ENCODE measurements at regions not wholly inside any gene's neighbourhood (a gene's known extent, or its start where the extent isn't known, plus 50 kb on each side); places are given as distances from the start of the nearest gene placed in this dataset.
"Not testable (repeated sequence)": the region's sequence is repeated elsewhere in the genome, so short reads cannot be mapped to it uniquely, and the experiment has no call there.

DNA sequence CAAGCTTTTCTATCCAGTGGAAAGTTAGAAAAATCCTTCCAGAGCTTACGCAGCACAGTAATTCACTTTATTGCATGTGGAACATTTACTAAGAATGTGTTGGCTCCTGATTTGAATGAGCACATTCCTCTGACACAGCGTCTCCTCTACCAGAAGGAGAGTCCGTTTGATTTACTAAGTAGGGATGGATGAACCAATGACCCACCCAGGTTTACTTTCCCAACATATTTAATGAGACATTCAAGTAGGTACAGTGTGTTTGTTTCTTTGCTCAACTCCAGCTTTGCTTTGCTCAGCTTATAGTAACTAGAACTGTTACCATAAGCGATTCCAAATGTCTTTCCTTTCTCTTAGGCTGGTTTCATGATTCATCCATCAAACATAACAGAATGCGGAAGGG is 161.7 kb downstream of the SMARCA1 start:
- no peak for DNase-seq

DNA sequence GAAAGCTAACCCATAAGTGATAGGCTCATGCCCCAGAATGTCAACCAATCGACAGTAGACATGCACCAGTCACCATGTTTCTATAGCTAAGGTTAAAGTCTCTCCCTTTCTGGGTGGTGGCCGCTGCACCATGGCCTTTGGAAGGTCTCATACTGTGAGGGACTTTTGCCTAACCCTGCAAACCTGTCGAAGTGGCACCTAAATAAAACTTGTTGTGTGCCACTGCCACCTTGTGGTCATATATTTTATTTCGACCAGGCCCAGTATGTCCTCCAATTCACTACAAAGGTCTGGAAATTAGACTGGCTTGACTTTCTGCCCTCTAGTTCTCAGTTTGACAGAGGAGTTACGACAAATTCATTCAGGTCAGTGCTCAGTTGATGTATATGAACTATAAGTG is 163.1 kb downstream of the SMARCA1 start:
- peak; percentile 42 for DNase-seq

DNA sequence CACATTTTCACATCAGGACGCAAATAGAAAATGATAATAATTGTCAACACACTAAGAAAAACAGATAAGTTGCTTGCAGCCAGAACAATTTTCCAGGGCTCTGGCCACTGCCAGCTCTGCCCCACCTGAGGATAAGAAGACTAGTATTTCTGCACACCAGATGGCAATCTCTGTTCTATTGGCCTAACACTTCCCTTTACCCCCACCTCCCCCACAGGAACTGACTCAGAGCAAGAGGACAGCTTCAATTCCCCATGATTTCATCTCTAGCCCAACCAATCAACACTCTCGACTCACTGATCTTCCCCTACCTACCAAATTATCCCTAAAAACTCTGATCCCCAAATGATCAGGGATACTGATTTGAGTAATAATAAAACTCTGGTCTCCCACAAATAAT is 164.0 kb downstream of the SMARCA1 start:
- no peak for DNase-seq

DNA sequence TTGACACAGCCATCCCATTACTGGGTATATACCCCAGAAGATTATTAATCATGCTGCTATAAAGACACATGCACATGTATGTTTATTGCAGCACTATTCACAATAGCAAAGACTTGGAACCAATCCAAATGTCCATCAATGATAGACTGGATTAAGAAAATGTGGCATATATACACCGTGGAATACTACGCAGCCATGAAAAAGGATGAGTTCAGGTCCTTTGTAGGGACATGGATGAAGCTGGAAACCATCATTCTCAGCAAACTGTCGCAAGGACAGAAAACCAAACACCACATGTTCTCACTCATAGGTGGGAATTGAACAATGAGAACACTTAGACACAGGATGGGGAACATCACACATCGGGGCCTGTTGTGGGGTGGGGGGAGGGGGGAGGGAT is 165.9 kb downstream of the SMARCA1 start:
- DNase-seq, result not testable (repeated sequence)

DNA sequence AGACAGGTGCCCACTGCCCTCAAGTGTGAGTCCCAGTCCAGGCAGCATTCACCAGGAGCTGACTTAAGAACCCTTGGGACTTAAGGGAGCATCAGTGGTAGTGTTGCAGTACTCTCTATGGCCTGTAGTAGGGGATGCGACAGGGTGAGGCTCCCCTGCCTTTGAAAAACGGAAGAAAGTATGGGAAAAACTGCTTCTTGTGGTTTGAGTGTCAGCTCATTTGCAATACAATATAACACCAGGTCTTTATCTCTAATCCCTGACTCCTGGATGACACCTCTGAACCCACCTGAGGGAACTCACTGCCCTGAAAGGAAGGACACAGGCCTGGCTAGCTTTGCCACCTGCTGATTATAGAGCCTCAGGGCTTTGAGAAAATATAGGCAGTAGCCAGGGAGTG is 176.0 kb downstream of the SMARCA1 start:
- DNase-seq, result no peak

DNA sequence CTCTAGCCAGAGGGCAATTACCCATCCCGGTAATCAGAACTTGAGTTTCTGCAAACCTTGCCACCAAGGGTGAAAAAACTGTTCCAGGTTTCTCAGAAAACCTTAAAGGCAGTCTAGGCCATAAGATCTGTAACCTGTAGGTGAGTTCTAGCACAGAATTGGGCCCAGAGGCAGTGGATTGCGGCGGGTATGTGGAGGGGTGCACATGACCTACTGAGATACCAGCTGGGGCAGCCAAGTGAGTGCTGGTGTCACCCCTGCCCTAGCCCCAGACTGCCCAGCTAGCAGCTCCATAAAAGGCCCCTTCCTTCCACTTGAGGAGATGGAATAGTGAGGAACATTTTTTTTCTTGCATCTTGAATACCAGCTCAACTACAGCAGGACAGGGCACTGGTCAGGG is 176.7 kb downstream of the SMARCA1 start:
- no peak for DNase-seq

DNA sequence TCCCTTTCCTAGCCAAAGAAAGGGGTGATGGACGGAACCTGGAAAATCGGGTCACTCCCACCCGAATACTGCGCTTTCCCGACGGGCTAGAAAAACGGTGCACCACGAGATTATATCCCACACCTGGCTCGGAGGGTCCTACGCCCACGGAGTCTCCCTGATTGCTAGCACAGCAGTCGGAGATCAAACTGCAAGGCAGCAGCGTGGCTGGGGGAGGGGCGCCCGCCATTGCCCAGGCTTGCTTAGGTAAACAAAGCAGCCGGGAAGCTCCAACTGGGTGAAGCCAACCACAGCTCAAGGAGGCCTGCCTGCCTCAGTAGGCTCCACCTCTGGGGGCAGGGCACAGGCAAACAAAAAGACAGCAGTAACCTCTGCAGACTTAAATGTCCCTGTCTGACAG is 186.0 kb downstream of the SMARCA1 start:
- DNase-seq, result not testable (repeated sequence)

DNA sequence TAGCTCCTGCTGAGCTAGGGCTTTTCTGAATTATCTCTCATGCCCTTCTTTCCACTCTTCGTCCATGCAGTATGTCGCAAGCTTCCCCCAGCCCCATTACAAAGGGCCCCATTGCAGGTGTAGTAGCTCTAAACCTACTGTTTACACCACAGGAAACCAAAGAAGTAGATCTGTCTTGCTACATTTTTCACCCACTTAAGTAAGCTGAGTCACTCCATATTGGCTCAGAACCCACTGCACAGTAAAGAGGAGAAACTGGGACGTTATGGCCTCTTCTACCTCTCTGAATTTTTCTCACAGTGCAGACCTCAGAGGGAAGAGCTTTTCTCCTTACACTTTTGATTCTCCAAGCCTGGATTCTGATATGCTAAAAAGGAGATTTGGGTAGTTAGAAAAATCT is 200.2 kb downstream of the SMARCA1 start:
- DNase-seq, result no peak

DNA sequence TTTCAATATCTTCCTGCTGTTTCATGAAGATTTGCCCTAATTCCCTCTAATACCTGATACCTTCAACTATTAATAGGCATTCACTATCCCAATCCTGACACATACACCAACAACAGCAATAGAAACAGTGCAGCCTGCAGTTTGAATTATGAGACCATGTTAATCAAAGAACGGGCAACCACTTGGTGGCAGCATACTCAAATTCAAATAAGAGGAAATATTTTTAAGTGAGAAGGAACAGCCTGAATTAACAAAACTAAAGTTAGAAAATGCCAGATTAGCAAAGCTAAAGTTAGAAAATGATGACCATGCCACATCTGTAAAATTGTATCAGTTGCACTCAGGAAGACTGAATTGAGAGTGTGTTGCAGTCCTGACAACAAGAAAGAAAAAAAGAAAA is 204.9 kb downstream of the SMARCA1 start:
- peak; percentile 5 for DNase-seq

DNA sequence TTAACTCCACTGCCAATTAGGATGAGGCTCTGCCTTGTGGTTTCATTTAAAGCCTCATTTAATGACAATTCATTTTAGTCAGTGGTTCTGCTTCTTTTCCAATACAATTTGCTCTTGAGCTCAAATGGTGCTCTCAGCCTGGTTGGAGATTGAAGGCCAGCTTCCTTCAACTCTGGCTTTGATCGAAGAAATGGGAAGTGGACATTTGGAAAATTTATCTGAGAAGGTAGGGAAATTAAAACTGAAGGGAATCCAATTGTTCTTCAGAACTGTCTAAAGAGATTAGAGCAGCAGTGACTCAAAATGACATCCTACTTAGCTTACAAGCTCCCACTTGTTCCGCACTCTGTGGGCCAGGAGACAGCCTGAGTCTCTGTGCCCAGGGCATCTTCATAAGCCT is 206.8 kb downstream of the SMARCA1 start:
- peak; percentile 6 for DNase-seq

DNA sequence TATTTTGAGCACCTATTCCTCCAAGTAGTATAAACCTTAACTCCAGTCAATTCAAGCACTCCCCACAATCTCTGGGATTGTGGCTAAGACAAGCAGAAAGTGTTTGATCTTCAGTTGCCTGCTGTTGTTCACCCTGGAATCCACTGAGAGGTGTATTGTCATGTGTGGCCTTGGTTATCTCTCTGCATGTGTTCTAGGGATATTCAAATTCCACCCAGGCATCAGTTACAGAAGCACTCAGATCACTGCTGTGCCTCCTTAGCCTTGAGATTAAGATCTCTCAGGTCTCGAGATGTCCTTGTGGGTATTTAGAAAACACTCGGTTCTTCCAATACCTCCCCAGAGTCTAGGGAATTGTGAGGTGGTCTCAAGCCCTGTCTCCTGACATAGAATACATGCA is 213.3 kb downstream of the SMARCA1 start:
- DNase-seq, result no peak

DNA sequence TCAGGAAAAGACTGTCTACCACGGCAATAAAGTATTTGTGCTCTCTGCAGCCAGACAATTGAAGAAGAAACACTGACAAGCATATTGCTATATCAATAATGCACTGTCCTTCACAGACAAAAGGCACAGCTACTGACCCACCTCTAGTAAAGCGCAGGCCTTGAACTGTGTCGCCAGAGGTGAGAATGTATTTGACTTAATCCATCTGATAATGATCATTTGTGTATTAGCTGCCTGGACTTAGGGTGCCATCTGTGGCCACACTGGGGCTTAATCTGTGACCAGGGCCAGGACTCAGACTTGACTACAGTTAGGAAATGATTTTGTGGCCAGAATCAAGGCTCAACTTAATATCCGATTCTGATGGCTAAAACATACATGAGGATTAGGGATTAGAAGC is 260.4 kb downstream of the SMARCA1 start:
- DNase-seq, result no peak

DNA sequence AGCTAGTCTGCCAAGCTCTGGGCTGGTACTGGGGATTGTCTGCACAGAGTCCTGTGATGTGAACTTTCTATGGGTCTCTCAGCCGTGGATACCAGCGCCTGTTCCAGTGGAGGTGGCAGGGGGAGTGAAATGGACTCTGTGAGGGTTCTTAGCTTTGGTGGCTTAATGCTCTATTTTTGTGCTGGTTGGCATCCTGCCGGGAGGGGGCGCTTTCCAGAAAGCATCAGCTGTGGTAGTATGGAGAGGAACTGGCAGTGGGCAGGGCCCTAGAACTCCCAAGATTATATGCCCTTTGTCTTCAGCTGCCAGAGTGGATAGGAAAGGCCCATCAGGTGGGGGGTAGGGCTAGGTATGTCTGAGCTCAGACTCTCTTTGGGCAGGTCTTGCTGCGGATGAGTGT is 267.8 kb downstream of the SMARCA1 start:
- not testable (repeated sequence) for DNase-seq

DNA sequence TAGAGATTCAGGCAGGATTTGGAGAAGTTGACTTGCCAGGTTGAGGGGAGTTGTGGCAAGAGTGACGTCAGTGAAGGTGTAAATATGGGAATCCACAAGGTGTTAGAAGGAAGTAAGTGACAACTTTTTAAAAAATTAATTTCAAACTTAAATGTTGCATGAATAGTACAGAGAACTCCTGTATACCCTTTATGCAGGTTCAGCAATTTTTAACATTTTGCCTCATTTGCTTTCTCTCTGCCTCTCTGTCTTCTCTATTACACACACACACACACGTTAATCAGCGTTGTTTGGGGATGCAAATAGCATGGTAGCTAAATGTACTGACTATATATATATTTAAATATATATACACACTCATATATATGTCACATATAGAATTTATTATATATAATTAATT is 273.7 kb downstream of the SMARCA1 start:
- DNase-seq, result no peak

DNA sequence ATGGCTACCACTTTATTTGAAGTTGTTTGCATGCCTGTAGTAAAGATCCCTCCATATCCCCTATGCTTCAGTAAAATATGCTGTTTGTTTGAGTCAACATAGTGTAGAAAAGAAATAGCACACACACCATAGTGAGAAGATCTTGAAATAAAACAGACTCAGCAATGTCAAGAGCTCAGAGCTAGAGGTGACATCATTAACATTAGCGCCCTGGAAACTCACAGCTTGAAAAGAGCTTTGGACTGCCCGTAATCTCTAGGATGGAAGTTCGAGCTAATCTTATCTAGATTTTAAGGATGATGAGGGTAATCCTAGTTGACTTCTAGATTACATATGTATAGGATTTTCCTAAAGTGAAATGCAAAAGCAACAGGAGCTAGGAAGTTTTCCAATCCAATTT is 275.6 kb downstream of the SMARCA1 start:
- DNase-seq, result no peak

DNA sequence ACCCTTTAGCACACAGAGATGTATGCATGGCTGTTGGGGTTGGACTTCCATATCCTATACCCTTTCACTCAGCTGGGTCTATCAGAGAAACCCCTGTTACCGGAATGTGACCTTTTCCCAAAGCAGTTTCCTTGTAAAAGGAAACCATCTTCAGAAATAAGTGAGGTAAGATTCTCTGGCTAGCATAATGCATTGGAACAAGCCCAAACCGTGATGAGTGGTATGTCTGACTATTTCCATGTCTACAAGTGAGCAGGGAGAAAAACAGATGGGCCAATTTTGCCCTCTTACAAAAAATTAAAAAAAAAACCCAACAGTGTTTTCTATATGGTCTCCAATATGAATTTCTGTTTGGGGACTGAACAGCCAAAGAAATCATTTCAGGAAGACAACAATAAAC is 283.9 kb downstream of the SMARCA1 start:
- no peak for DNase-seq

DNA sequence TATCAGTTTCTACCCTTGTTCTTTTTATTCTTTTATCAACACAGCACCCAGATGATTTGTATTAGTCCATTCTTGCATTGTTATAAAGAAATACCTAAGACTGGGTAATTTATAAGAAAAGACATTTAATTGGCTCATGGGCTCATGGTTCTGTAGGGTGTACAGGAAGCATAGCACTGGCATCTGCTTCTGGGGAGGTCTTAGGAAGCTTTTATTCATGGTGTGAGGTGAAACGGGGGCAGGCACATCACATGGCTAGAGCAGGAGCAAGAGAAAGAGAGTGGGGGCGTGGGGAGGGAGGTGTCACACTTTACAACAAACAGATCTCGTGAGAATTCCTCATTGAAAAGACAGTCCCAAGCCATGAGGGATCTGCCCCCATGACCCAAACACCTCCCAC is 285.3 kb downstream of the SMARCA1 start:
- no peak for DNase-seq

DNA sequence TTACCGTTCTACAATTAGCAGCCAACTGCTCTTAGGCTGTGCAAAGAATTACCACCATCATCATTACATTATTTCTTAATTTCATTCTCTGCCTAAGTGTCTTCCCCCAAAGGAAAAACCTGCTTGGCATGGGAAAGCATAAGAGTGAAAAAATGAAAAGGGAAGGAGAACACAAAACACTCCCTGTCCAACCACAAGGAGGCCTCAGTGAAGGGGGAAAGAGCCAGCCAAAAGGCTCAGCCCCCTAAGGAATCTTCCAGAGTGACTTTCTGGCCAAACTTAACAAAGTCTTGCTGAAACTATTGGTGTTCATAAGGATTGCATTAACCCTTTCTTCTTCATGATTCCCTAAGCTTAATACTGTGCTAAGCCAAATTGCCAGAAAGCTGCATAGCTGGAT is 287.4 kb downstream of the SMARCA1 start:
- no peak for DNase-seq

DNA sequence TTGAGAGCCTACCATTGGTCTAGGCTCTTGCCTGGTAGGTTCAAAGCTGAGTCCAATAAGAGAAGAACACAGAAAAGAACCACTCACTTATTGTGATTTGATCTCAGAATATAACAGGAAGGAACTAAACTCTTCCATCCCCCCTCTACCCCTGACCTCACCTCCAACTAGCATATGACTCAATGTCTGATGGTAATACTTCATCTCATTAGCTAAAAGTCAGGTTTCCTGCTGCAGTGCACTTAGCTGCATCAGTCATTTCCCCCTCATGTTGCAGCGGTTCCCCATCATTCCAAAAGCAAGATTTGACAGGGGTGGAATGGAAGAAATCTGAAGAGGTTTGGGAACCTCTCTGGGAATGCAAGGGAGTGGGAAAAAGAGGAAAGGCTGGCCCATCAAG is 289.5 kb downstream of the SMARCA1 start:
- DNase-seq, result no peak

DNA sequence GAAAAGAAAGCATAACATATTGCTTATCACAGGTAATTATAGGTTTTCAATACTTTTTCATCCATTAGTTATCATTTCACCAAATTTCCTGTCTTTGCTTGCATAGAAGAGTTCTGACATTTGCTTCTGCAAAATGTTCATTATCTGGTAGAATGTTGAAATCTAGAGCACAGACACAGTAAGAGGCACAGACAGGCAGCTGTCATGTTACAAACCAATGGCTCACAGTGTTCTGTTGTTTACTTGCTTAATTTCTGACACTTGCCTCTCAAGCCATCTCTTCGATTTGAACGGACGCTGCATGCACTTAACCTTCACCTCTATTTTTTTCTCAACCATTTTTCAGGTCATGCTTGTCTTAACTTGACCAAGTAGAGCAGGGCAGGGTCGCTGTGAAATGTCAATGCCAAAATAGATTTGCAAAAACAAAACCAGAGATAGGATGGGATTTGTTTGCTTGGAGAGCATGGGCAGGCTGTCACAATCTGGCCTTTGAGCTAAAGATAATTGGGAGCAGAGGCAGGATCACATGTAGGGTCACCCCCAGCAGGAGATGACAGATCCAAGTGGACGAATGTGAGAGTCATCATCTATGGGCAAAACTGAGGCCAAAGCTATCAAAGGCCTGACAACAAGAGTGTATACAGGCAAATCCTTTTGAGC is 292.3 kb downstream of the SMARCA1 start:
- DNase-seq, result no peak

DNA sequence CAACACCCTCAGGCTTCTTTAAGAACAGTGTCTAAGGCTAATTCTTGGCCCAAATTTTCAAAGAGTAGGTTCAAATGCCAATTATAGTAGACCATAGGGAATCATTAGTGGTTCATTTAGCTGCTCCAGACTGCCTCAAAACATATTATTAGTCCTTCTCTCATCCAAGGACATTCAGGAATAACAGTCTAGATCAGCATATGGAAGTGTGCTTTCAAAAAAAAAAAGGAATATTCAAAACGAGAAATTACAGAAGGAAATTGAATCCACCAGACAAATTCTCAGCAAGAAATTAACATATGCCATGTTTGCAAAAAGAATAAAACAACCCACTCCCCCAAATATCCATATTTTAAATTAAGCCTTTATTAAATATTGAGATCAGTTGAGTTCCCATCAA is 293.1 kb downstream of the SMARCA1 start:
- no peak for DNase-seq

DNA sequence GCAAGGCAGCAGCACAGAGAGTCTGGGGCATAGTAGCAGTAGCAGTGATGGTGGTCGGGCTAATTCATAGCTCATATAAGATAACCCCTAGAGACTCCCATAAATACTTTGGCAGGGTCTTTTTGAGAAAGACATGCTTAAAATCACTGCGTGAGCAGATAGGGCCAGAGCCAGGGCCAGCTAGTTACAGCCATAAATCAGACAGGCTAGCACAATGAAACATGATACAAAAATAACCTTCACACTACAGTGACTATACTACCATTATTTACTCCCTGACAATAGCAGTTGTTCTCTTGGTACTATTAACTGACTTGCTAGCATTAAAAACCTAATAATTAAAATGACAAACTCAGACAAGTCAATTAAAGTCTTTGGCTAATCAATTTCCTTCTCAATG is 295.9 kb downstream of the SMARCA1 start:
- DNase-seq, result no peak

DNA sequence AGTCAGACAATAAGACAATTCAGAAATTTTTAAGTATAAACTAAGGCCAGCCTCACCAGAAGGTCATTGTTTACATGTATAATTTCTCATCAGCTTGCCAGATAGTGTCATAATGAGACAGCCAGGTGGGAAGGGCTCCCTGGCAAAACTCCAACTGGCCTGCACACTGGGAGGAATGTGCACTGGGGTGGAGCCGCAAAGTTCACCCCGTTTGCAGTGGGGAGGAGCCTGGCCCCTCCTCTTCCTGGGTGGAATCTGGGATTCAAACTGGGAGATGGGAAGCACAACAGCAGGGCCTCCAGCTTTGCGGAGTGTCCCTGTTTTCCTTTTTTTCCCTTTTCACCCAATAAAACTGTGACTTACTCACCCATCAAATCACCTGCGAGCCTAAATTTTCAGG is 329.9 kb downstream of the SMARCA1 start:
- DNase-seq, result no peak

DNA sequence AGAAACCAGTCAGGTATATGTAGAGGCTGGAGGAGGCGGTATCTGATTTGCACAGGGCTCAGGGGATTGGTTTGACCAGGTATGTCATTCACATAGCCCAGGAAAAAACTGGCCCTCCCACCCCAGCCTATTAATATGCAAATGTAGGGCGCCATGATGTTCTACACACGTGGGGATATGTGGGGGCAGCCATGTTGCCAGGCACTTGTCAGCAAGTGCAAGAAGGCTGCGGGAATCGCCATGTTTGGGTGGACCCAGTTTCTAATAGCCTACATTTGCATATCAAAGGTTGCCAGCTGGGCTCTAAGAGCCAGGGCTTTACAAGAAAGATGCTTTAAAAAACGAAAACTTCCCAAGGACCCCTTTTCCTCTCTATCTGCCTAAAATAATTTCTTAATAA is 335.1 kb downstream of the SMARCA1 start:
- no peak for DNase-seq

DNA sequence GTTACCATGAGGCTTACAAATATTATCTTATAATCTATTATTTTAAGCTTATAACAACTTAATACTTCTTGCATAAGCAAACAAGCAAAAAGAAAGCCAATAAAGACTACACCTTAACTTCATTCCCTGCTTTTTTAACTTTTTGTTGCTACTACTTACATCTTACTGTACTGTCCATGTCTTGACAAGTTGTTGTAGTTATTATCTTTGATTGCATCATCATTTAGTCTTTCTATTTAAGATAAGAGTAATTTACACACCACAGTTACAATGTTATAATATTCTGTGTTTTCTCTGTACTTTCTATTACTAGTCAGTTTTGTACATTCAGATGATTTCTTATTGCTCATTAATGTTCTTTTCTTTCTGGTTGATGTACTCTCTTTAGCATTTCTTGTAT is 346.6 kb downstream of the SMARCA1 start:
- DNase-seq, result no peak

DNA sequence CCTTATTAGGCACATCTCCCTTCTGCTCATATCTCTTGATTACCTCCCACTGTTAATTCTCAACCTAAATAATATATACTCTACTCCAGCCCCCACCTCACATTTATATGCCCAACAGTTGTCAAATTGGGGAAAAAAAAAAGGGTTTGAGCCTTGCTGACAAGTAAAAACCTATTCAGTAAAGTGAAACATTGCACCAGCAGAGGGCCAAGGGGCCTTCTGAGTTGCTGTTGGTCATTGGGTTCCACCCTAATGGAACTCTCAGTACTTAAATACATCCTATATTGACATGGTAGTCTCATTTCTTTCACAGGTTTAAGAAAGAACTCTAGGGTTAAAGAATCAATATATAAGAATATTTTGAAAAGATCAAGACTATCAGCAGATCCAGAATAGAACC is 362.2 kb downstream of the SMARCA1 start:
- DNase-seq, result no peak

Data from eye (tissue), 1 donor.